ENCODE measurements at regions not wholly inside any gene's neighbourhood (a gene's known extent, or its start where the extent isn't known, plus 50 kb on each side); places are given as distances from the start of the nearest gene placed in this dataset.

DNA sequence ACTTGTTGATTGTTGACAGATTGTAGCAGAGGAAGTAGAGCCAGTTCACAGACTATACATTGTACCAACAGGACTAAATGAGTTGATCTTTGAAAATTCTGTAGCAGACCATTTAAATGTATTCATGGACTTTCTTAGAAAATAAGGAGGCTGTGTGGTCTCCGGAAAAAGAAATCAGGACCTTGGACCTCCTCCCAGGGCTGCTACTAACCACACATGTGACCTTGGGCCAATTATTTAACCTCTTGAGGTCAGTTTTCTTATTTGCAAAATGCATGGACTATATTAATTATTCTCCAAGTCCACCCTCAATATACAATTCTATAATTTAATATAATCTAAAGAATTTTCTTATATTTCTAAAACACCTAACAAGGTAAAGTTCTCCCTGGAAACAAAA lies 492.0 kb upstream of the JAG1 start:
- TF ChIP-seq GATA2 (IDR thresholded peaks at IDR 0.05; ENCODE audit: low read depth, low read length) (no peak), GATA3 (IDR thresholded peaks at IDR 0.05; ENCODE audit: low read depth, low read length) (no peak)

All from SH-SY5Y (cell line).